ENCODE measurements at regions not wholly inside any gene's neighbourhood (a gene's known extent, or its start where the extent isn't known, plus 50 kb on each side); places are given as distances from the start of the nearest gene placed in this dataset.

DNA sequence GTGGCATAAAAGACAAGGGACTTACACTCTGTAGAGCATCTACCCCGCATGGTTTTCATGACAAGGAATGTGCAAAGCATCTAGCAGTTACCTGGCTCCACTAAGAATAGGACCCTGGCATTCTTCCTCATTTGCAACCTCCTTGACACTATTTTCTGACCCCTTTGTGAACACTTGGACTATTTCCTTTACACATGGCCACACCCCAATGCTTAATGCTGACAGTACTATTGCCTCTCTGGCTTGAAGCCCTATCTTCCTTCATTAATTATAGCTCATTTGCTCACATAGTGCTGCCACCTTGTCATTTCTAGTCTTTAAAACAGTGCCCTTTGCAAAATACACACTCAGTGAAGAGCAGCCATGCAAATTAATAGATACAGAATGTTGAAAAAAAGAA lies 226.3 kb upstream of the VCX3A start:
- TF ChIP-seq POLR2A (IDR thresholded peaks at IDR 0.05; ENCODE audit: extremely low read depth, insufficient read length) = no peak
- TF ChIP-seq, protein P1, sequence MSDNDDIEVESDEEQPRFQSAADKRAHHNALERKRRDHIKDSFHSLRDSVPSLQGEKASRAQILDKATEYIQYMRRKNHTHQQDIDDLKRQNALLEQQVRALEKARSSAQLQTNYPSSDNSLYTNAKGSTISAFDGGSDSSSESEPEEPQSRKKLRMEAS (IDR thresholded peaks at IDR 0.05; ENCODE audit: low read depth, low read length) = no peak
- TF ChIP-seq, protein P2, sequence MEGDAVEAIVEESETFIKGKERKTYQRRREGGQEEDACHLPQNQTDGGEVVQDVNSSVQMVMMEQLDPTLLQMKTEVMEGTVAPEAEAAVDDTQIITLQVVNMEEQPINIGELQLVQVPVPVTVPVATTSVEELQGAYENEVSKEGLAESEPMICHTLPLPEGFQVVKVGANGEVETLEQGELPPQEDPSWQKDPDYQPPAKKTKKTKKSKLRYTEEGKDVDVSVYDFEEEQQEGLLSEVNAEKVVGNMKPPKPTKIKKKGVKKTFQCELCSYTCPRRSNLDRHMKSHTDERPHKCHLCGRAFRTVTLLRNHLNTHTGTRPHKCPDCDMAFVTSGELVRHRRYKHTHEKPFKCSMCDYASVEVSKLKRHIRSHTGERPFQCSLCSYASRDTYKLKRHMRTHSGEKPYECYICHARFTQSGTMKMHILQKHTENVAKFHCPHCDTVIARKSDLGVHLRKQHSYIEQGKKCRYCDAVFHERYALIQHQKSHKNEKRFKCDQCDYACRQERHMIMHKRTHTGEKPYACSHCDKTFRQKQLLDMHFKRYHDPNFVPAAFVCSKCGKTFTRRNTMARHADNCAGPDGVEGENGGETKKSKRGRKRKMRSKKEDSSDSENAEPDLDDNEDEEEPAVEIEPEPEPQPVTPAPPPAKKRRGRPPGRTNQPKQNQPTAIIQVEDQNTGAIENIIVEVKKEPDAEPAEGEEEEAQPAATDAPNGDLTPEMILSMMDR (IDR thresholded peaks at IDR 0.05; ENCODE audit: low read depth, low read length) = no peak
- TF ChIP-seq MYC (IDR thresholded peaks at IDR 0.05; ENCODE audit: low read depth, low read length) = no peak

All from NB4 (cell line).